Stimulated activated naive CD4-positive, alpha-beta T cell treated with Interleukin-2 at 50 U/mL for 16 hours (primary cell): ENCODE measurements at regions not wholly inside any gene's neighbourhood (a gene's known extent, or its start where the extent isn't known, plus 50 kb on each side); places are given as distances from the start of the nearest gene placed in this dataset.

Experiments
- DNase-seq: peaks from one replicate; lab custom pipeline; 2025; lab: John Stamatoyannopoulos, UW

DNA sequence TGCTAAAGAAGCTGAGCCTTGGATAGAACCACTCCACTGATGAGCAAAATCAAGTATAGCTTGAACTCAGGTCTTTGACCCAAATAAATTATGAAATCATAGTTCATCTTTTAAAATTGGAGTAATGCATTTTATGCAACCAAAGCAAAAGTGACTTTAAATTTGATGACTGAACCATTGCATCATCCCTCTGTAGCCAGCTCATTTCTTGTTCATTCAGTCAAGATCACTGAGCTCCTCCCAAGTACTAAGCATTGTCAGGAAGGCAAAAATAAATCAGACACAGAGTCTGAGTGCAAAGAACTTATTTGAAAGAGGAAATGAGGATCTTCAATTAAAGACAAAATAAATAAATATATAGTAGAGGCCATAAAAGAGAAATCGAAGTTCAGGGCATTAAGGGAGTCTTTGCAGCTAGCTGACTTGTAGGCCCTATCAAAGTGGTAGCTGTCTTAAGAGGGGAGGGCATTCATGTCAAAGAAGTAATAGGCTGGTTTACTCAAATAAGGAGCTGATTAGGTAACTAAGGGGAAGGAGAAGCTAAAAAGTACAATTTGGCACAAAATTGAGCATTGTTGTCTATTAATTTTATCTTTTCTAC lies 411.8 kb downstream of the MTX2 start:
- DNase-seq: no peak

DNA sequence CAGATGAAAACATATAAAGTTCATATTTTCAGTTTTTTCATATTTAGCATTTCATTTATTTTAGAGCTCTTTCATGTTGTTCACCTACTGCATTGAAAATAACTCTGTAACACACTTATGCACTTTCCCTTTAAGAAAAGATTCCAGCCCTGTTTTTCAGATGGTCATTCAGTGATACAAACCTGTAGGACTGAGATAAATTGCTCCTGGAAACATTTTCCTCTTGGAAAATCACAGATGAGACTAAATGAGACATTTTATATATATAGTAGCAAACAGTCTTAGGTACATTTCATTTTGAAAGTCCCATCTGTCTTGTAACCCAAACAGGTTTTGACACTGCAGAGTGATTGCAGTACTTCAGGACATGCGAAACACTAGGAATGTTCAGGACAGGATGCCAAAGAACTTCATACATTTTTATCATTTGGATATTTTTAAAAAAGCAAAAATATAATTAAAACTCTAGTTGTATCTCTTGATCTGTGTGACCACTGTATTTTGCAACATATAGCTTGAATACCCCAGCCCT lies 412.4 kb downstream of the MTX2 start:
- no peak for DNase-seq

DNA sequence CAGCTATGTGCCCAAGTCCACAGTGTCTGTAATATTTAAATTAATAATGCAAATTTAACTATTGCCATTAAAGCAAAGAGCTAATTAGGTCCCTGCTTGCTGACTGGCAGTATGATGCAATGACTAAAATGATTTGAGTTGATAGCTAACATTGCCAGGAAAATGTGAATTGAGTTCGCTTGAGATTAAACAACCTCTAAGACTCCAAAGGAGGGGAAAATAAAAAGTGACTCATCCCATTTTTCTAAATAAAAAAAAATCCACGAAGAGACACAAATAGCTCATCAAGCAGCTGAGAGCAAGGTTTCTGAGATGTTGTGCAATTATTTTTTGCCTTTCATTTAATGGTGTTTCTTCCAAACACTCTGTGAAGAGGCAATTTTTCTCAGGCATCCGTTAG lies 413.0 kb downstream of the MTX2 start:
- DNase-seq: no peak

DNA sequence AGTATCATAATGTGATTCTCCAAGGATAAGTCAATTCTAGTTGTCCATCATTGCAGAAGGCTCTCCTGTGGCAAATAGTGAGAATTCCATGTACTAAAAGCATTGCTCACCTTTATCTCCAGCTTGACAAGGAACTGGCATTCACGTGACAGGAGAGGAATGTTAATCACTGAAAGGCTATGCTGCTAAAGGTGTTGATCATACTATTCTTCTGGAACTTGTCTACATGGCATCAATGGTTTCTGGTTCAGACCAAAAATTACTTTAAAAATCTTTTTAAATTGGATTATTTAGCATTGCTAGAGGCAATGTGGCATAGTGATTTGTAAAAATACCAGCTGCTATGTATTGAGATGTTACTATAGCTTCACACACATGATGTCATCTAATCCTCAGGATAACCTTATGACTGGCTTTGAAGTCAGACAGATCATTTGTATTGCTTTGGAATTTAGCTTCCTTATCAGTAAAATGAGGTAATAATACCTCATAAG lies 414.4 kb downstream of the MTX2 start:
- no peak for DNase-seq

DNA sequence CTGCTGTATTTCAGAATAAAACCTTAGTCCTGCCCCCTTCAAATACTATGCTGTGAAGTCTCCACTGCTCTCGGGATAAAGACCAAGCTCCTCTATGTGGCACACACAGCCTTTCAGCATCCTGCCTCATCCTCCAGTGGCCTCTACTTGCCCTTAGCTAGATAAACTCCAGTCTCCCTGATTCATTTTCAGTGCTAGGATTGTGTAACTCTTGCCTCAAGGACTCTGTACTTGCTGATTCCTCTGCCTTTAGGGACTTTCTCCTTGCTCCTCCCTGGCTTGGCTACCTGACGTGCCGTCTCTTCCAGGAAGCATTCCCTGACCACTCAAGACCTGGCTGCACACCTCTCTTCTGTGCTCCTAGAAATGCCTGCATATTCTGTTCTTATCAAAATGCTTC lies 416.7 kb downstream of the MTX2 start:
- no peak for DNase-seq

DNA sequence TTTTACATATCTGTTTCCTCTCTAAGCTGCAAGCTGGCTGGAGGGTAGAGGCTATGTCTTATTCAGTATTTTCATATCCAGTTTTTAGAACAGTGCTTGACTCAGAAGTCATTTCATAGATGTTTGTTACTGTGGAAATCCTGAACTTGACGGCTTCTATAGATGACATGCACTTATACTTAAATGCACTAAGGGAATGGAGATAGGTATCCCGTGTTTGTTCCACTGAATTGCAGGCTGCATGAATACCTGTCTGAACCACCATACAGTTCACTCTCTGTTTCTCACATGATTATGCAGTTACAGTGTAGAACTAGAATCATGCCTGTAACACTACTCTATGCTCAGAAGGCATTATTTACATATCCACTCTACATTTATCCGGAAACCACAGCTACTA lies 417.1 kb downstream of the MTX2 start:
- no peak for DNase-seq

DNA sequence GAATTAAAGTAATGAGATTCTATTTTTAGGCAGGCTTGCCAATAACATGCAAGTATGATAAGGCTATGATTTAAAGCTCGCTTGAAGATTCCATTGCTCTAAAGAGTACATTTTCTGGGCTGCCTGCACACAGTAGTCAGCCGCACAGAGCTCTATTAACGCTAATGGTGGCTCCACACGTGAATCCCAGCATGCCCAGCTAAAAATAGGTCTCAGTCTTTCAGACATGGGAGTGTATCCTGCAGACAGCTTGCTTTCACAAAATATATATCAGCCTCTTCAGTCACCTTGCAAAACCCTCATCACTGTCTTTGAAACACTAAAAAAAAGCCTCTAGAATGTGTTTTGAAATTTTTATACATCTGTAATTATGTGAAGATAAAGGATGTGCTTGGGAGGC lies 418.1 kb downstream of the MTX2 start:
- DNase-seq: no peak

DNA sequence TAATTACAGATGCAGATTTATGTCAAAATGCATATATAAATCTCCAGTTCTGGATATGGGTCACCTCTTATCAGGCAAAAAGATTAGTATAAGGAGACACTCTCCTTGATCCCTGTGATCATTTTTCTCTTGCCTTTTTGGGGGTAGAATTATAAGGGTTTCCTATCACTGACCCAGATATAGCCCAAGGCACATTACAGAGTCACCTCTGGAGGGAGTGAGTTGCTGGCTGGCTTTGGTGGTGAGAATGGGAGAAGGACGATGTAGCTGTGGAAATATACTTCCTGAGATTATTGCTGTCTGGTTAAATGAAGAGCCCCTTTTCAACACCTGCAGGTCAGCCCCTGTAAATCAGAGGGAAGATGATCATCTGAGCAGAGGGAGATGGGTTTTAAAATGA lies 418.7 kb downstream of the MTX2 start:
- no peak for DNase-seq

DNA sequence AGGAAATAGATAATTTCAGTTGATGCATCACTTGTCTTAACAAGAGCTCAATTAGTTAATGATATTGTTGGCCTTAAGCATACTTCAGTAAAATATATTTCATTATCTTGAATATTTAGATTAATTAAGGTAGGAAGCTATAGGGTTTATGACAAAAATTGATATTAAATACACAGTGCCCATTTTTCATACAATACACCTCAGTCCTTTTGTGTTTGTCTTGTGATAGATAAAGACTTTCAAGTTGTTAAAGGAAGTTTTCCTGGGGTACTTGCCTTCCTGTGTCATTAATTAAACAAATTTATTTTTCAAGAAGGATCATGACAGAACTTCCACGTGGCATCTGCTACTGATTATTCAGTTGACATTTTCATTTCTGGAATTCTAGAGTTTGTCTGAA lies 420.5 kb downstream of the MTX2 start:
- DNase-seq: no peak

DNA sequence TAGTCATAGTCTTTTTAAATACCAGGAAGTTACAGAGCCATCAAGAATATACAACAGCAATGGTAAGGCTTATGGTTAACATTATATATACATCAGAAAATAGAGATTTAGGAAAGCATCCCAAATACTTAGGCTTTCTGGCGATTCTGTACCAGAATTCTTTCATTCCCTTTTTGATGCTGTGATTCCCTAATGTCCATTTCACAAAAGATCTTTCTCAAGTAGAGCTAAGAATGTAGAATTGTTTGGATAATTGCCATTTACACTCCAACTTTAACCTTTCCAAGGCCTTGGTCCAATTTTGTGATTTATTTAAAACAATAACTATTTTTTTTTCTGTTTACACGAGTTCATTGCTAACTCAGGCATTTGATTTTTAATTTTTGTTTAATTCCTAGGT lies 422.2 kb downstream of the MTX2 start:
- DNase-seq: no peak

DNA sequence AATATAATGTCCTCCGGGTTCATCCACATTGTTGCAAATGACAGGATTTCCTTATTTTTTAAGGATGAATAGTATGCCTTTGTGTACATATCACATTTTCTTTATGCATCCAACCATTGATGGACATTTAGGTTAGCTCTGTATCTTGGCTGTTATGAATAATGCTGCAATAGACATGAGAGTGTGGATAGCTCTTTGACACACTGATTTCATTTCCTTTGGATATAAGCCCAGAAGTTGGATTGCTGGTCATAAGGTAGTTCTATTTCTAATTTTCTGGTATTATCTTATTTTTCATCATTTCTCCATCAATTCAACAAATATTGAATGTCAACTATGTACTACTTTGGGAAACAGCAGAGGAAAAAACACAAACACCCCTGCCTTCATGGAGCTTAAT lies 423.3 kb downstream of the MTX2 start:
- no peak for DNase-seq

DNA sequence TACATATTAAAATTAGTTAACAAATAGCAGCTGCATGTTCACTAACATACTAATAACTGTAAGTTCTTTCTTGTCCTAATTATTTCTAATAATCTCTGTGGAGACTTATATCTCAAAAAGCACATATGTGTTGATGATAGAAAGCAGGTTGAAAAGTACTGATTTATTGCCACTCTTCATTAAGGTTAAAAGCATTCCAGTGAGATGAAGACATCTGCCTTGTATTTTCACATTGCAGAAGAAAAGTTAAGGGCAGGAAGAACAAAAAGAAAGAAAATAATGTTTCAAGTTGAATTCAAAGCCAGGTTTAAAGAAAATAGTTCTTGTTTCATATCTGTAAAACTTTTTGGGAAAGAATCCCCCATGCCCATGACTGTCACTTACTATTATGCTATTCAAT lies 429.9 kb downstream of the MTX2 start:
- DNase-seq: no peak

DNA sequence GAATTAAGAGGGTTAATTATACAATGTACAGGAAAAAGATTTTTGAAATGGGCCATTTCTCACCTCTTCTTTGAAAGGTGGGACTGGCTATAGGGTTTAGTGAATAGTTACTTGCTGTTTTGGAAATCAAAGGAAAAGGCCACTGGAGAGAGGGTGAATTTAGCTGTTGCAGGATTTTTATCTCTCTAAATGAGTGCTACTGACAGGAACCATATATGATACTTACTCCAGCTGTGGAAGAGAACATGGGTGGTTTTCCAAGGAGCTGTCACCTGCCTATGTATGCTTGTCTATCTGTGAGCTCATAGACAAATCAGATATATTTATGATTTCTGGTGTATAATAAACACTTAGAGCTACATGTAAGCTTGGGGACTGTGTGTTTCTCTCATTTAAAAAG lies 430.4 kb downstream of the MTX2 start:
- DNase-seq: no peak

DNA sequence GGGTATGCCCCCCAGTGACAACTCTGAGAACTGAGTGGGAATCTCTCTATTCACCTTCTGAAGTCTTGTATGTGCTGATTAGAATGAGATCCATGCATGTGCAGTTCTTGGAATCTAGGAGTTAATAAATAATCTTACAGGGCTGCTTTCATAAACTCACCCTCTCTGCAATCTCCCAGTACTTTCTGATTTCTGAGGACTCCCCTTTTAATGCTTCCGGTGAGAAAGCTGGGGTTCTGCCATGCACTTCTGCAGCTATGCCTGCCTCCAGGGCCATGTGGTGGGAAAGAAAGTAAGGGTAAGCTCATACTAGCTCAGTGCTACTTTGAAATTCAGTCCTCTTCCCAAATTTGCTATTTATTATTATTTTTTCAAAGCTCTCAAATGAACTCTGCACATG lies 432.9 kb downstream of the MTX2 start:
- DNase-seq: no peak

DNA sequence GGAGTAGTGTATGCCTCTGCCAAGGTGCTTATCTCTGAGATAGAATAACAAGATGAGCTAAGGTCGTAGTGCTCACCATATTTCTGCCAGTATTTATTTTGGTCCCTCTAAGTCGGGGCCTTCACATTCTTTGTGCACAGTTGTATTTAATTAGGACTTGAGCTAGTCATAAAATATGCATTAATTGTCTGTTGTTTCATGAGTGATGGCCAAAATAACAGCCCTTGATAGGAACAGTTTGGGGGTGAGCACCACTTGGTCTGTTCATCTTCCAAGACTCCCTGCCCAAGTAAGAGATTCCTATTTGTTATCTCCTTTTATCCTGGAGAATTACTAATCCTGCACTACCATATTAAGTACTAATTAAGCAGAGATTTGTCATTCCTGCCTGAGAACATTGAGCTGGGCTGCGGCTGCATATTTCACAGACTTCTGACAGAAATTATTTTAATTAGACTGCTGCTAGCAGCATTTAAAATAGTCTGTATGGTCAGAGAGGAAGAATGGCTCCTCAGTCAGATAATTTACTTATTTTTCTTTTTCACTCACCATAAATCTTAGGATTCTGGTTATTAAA lies 435.1 kb downstream of the MTX2 start:
- no peak for DNase-seq

DNA sequence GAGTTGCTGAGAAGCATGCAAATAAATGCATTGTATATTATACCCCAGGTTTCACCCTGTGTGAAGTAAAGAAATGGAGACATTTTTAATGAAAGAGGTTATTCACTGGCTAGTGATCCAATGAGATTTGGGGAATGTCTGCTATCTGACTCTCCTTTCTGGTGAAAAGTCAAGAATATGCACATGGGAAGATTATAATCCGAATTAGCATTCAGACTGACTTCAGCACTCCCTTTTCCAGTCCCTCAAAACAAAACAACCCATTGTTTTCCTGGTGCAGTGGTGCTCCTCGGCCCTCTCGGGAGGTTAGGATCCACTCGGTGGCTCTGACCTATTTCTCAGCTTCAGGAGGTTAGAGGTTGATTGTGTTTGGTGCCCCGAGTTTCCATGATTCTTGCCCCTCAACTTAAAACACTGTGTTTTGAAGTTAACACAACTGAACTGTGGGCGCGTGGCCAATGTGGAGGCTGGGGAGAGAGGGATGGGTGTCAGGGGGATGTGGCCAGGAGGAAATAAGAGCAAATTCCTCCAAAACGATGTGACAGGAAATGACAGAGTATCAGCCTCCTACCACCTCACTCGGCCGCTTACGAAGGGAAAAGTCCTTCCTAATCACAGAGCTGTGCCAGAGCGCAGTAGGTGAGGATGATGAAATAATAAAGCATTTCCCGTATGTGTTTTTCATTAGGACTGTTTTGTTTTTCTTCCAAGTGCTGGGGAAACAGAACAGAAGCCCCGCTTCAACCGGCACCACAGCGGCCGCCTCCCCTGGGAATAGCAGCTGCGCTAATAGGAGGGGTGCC lies 440.1 kb downstream of the MTX2 start:
- DNase-seq: no peak

DNA sequence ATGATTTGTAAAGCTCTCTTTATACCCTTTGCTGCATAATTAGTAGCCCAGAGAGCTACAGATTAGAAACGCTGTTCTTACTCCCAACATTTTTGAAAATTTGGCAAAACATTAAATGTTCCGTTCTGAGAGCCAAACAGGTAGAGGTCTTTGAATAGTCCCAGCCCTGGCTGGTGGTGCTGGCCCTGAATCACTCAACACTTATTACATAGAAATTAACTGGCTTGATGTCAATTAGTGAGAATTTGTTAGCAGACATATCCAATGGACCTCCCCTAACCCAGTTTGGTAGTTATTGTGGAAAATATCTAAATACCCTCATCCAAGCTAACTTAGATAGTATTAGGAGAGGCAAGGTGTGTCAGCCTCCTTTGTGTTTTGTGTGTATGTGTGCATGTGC lies 440.7 kb downstream of the MTX2 start:
- no peak for DNase-seq

DNA sequence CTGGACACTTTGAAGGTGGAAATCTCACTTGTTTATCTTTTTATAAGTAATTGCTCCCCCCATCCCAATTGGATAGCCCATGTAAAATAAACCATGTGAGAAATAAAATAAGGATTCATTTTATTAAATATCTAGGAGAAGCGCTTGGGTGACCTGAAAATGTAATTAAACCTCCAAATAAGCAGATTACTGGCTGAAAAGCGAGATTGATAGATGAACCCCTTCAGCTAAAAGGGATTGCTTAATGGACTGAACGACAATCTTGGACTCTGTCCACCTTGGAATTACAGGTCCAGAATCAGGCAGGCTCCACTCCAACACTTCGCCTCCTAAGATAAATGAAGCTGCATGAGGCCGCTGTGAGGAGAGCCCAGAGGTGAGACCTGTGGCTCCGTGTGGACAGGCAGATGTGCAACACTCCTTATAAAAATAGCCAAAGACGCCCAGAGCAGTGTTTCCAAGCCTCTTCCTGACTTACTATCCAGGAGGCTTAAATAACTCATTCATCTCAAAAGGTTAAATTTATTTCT lies 441.5 kb downstream of the MTX2 start:
- no peak for DNase-seq

DNA sequence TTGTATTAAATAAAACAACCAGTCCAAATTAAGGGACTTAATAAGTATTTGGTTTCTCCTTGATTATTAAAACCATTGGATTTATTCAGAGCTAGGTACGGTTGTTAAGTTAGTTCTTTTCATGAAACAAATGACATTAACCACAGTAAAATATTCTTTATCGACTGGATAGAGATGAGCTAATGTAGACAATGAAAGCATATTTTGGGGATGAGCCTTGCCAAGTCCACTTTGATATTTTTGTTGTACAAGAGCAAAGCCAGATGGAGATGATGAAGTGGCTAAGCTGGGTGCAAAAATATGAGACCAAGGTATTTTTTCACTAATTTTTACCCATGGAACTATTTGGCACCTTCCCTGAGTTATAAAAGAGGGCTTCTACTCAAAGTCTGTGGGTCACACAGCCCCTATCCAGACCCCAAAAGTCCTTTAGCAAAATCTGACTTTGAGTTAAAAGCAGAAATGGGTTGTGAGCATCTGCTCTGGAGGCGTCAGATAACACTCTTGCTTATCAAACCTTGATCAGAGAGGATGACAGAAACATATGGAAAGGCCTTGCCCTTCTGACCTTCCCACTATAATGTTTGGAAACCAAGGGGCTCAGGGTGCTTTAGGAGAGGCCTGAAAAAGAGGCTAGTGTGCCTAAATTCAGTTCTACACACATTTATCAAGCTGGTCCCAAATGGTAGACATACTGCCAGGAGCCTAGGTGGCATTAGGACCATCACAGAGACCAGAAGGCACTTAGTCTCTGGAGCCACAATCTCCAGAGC lies 456.8 kb downstream of the MTX2 start:
- no peak for DNase-seq

DNA sequence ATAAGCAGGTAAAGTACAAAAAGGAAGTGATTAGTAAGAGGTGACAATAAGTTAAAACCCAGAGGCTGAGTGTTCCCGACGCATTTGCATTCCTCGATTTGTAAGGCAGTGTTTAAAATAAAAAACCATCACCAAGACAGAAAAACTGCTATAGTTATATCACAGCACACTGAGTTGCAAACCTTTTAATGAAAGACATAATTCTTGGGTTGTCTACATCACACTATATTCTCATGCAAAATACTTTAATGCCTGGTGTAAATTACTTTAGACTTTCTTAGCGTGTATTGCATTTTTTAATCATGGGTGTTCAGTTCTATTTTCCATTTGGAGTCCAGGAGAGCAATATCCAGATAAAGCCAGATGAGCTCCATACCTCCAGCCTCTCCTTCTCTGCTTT lies 458.5 kb downstream of the MTX2 start:
- no peak for DNase-seq

DNA sequence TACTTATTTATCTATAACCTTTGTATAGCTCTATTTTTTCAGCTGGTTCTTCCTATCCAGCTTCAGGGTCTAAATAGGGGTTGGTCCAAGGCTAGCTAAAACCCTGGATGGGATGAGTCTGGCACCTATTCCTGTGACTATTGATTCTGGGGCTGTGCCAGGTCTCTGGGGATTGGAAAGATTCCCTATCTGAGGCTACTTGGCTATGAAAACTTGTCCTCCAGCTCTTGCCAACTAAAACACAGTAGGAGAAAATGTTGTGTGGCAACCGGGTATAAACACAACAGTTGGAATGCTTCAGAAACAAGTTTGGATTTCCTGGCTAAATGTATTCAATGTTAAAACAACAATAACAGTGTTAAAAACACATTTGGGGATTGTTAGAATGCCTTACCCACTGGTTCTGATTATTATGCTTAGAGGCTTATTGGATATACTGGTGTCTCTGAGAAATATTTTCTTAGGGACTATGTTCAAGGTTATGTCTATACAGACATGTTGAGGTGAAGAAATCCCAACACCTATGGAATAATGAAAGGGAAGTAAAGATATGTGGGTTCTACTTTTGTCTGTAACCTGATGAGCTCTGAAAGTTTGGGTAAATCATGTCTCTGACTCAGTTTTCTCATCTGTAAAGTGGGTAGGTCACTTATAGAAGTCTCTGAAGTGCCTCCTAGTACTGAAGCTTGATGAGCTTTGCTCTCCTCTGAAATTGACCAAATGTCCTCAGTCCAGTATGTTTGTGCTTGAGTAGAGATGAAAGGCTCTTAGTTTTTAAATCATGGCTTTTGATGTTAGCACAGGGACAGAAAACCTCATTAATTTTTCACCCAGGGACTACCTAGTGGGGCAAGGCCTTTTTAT lies 460.7 kb downstream of the MTX2 start:
- DNase-seq: no peak
